RCC 7860 (cell line): ENCODE measurements at regions not wholly inside any gene's neighbourhood (a gene's known extent, or its start where the extent isn't known, plus 50 kb on each side); places are given as distances from the start of the nearest gene placed in this dataset.
A peak's percentile ranks its signal among the peaks of the same experiment; 100 is the strongest.

Experiments
- DNase-seq: peaks from one replicate; pipeline ENCODE4 v3.0.0-alpha.2; 2015; ENCODE audit warnings: low spot score
- FAIRE-seq: peaks from 2 replicates; lab custom pipeline; 2012; peaks lifted over from hg19 to GRCh38; lab: Jason Lieb, UNC

DNA sequence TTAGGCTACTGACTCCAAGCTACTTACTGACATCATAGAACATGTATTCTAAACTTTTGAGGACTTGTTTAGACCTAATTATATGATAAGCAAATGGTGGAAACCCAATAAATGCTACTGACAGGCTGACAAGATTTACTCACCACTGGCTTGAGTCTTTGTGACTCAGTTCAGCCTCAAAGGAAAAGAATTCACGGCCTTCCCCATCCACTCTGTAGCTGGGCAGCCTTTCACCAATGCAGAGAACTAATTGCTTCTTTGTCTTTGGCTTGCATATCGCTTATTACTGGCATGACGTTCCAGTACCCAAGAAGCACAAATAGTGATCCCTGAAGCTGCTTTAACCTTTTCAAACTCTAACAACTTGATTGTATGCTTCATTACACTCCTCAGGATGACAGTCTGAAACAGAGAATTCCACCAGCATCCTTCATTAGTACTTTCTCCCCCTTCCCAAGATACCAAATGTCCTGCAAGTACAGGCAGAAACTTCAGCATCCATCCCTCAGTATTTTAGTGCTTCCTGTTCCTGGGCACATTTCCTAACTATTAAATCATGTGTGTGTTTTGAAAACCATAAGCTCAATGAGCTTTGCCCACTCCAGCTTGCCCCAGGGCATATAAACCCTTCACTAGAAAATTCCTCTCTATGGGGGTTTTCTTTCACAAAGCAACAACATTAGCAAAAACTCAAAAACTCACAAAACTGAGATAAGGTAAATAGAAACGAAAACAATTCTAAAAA lies 298.1 kb upstream of the SLC7A11 start:
- DNase-seq (no peak), FAIRE-seq (no peak)

DNA sequence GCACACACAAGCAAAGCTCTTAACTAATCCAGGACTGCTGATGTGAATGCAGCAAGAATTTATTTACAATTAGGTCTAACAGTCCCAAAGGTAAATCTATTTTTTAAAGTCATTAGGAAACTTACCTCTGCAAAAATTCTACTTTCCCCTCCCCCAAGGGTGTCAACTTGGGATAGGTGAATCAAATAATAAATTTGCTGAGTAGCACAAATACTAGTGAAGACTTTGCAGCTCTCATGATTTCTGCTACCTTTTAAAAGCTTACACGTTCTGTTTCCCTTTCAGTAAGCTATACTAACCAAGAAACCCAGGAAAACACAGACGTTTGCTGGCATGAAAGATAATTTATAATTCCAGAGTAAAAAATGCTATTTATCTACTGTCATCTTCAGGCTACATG lies 296.6 kb upstream of the SLC7A11 start:
- DNase-seq = no peak
- no peak for FAIRE-seq

DNA sequence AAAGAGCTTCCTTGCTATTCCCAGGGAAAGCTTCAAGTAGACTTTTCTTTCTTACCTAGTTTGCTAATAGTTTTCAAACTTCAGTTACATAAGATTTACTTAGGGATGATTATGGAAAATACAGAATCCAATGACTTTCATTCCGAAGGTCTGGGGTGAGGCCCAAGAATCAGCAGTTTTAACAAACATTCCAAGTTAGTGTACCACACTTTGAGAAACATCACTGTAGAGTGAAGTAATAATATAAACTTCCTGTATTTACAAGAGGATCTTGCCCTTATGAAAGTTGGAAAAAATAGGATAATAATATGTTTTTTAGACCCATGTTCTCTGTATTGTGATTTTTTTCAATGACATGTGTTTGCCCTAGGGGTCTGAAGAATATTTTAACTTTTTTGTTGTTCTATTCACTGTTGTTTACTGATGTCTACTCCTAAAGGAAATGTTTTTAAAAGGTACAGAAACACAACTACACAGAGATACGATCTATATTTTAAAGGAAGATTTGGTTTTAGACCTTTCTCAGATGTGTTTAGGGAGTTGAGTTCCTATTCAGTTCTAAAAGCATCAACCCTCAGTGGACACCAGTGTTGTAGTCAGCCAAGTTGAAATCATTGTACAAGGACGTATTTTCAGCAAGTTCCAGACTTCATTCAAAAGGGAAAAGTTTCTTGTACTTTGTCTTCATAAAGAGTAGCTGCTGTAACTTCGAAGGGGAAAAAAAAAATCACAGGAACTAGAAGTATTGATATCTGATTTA lies 295.8 kb upstream of the SLC7A11 start:
- FAIRE-seq (no peak), DNase-seq (no peak)

DNA sequence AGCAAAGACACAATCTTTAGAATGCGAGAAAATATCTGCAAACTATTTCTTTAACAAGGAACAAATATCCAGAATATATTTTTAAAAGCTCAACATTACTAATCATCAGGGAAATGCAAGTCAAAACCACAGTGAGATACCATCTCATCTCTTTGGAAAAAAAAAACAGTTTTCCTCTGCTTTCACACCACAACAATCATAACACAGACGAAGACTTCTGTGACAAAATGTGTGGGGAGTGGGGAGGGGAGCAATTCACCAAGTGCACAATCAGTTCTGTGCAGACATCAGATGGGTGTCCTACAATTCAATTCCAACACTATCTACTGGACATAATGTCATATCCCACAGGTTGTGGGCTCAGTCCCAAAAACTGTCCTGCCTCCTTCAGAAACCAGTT lies 293.2 kb upstream of the SLC7A11 start:
- DNase-seq (no peak), FAIRE-seq (no peak)

DNA sequence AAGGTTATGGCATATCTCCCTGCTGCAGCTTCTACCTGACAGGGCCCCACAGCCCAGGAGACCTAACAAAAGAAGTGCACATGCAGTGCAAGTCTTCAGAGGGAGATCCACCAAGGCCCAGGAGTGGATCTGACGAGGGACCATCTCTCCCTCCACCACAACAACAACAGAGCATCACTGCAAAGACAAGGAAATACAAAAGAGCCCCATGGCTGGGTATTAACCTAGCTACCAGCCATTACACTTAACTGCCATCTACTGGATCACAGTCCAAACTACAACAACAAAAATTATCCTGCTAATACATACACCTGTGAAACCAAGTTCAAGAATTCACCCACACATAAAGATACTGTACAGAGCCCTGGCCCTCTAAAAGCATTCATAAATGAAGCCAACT lies 280.2 kb upstream of the SLC7A11 start:
- peak; percentile 18 for DNase-seq
- no peak for FAIRE-seq

DNA sequence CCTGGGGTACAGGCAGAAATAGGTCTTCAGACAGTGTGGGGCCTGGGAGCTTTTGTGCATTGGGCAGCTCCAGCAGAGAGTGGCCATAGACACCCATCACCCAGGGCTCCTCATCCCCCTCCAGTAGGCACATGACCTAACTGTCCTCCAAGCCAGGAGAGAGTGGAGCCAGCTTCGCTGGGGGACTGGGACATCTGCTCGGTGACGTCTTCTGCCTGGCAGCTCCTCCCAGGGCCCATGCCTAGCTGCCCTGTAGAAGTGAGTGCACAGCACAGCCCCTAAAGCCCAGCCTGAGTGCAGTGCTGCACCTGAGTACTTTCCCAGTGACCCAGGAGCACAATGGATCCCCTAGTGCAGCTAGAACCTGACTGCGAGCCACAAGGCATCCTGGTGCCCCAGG lies 279.7 kb upstream of the SLC7A11 start:
- DNase-seq (no peak), FAIRE-seq (no peak)

DNA sequence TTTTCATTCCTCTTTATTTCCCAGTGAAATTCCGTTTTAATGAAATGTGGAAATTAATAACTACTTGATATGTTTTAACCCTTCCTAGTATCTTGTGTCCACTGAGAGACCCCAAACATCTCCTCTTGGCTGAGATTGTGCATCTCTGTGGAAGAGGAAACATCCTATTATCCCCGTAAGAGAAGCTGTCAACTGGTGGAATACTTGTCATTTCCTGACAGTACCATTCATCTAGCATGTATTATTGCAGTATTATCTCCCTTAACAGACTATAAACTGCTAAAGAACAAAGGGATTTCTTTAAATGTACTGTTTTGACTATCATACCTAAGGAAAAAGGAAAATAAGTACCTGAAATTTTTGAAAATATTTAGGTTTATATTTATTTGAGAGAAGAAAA lies 277.3 kb upstream of the SLC7A11 start:
- DNase-seq (no peak), FAIRE-seq (no peak)

DNA sequence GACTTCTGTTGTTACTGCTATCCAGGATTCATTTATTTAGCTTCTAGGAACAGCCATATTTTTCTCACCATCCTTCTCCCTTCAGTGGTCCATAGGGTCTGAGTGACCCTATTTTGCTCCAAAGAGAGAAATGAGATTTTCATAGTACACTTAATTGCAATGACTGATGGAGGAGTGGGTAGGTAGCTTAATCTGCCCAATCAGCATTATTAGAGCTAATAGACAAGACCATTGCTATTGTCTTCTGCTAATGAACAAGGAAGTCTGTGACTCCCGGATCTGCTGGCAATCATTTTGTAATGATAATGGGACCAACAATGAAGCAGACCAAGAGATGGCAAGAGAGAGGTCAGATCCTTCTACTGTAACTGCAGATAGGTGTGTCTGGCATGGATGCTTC lies 271.4 kb upstream of the SLC7A11 start:
- no peak for DNase-seq
- no peak for FAIRE-seq

DNA sequence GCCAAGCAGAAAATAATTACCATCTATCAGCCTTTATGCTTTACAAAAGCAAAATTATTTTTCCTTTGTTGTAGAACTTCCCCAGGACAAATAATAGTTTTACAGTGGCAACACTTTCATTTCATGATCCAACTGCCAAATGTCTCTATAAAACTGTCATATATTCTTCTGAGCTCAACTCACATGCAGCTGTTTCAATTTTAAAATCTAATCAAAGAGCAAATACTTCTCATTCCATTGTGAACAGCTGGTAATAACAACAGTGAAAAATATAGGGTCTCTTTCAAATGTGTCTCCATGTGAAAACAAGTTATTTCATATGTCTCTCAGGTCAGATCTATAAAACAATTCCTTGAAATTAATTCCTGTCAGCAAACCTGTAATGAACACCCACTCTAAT lies 270.6 kb upstream of the SLC7A11 start:
- FAIRE-seq (no peak), DNase-seq (no peak)

DNA sequence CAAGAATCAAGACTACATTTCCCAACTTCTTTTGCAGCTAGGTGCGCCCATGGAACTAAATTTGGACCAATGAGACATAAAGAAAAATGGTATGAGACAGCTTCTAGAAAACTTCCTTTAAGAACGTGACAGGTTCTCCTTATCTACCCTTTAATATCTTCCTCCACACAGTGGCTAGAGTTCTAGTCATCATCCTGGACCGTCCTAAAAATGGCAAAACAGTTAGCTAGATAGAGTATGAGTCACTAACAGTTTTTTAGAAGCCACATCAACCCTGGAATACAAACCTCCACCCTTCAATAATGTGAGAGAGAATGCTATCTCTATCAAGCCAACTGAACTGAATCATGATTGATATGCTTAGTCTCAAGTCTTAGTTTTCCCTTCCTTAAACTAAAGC lies 267.9 kb upstream of the SLC7A11 start:
- FAIRE-seq = no peak
- DNase-seq = peak; percentile 33

DNA sequence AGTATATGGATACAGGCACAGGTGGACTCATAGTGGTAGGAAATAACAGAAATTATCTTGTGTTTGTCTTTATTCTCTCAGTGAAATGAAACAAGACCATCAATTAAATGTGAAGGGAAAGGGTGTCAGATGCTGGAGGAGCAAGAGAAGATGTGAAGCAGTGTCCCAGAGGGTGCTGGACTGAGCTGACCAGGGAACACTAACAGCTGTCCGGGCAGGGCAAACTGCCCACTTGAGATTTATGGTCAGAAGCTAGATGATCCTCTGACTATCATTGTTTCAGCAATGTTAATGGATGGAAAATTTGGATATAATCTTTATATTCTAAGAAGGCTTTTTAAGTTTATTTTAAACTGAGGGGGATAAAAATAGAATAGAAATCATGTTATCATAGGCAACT lies 267.2 kb upstream of the SLC7A11 start:
- DNase-seq (no peak), FAIRE-seq (no peak)

DNA sequence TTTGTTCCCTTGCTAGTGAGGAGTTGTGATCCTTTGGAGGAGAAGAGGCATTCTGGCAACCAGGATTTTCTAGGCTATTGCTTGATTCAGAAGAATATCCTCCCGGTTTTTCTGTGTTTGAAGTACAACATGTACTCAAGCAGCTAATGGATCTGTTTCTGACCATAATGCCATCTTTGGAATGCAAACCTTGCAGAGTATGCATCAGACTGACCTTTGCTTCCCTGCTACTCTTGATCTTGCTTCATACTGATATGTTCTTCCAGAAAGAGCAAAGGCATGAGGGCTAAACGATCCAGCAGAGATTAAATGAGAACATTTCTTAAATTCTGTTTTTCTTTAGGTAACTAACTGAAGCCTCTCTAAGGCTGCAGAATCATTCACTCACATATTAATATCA lies 265.4 kb upstream of the SLC7A11 start:
- FAIRE-seq = no peak
- no peak for DNase-seq

DNA sequence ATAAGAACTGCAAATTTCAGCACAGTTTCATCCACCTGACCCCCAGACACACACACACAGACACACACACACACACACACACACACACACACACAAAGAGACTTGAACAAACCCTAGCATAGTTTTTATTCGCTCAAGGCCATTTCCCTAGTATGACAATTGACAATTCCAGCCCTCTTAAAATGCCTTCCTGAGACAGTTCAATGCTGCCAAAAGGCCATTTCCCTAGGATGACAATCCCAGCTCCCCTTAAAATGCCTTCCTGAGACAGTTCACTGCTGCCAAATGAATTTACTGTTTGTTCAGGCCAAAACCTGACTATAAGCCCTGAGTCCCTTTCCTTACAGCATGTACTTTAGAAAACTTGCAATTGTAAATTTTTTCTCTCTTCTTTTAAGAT lies 259.5 kb upstream of the SLC7A11 start:
- FAIRE-seq (no peak), DNase-seq (no peak)

DNA sequence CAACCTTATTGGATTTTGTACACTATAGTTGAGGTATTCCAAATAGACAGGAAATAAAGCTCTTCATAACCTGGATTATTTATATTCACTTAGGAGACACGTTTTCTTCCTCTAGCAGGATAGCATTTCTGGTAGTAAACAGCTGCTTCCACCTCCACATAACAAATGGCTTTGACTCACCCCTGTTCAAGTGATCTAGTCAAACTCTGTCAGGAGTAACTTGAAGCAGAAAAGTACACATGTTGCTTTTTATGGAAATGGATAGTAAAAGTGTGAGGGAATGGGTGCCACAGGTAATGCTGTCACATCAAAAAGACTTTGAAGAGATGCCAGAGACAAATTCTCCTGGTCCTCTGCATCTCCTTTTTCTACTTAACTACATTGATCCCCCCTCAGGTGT lies 258.7 kb upstream of the SLC7A11 start:
- no peak for FAIRE-seq
- DNase-seq = no peak

DNA sequence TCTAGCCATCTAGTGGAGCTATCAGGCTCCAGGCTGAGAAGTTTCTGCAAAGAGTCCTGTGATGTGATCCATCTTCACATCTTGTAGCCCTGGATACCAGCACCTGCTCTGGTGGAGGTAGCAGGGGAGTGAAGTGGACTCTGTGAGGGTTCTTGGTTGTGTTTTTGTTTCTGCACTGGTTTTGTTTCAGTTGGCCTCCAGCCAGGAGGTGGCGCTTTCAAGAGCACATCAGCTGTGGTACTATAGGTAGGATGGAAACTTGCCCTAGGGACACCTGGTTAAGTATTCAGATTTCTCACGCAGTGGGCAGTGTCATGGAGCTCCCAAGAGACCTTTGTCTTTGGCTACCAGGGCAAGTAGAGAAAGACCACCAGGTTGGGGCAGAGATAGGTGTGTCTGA lies 257.5 kb upstream of the SLC7A11 start:
- DNase-seq (no peak), FAIRE-seq (no peak)

DNA sequence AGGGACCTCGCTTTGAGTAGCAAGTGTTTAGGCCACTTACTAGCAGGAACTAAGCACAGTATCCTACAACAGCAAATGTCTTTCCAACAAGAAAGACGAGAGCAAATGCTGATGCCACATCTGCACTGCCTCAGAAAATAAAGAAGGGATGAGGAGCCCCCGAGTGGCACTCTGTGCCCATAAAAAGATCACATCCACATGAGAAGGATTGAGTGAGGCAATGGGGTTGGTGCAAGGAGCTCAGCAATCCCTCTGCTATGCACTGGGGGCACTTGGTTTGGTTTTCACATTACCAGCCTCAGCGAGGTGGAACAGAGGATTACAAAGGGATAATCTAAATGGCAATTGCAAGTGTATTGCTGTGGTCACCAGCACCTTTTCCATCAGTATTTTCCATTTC lies 252.8 kb upstream of the SLC7A11 start:
- FAIRE-seq = no peak
- DNase-seq = no peak

DNA sequence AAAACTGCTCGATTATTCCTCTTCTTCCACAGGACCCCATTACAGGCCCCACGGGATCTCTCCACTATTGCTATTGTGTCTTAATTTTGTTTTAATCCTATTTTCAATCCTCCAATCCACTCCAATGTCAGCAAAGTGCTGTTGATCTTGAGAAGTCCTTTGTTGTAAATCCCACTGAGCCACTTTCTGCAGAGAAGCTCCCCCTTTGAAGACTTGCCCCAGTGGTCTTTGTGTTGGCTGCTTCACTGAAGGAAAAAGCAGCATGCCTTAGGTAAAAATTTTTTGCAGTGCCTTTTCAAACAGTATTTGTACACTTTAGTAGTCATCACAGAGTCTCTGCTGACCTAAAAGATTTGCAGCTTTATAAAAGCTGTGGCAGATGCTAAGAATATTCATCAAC lies 252.0 kb upstream of the SLC7A11 start:
- DNase-seq = no peak
- FAIRE-seq = no peak

DNA sequence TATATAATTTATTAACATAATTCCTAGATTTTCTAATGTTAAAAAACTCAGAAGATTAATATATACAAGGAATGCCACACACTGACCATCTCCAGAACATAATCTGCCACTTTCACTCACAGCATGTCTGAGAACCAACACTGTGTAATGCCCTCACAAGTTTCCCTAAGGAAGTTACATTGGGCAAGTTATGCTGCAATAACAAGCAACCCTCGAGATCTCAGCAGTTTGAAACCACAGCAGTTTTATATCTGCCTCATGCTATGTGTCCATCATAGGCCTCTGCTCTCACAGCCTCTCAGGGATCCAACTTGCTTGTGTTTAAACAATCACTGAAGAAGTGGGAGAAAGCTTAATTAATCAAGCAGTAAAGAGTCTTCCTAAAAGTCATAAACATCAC lies 250.0 kb upstream of the SLC7A11 start:
- DNase-seq (no peak), FAIRE-seq (no peak)

DNA sequence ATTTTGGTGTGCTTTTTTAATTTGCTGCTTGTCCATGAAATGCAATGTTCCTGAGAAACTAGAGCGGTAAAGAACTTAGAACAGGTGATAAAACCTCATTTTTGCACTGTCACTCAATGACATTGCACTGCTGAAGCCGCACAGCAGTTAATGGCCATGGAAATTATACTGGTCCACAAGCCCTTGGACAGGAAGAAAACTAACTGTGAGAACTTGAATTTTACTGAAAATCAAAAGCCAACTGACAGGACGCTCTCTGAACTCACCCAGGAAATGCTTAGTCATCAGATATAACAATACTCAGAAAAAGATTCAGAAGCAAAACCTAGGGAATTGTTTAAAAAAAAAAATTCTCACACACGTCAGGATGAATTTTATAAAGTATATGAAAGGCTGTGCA lies 246.4 kb upstream of the SLC7A11 start:
- no peak for FAIRE-seq
- no peak for DNase-seq

DNA sequence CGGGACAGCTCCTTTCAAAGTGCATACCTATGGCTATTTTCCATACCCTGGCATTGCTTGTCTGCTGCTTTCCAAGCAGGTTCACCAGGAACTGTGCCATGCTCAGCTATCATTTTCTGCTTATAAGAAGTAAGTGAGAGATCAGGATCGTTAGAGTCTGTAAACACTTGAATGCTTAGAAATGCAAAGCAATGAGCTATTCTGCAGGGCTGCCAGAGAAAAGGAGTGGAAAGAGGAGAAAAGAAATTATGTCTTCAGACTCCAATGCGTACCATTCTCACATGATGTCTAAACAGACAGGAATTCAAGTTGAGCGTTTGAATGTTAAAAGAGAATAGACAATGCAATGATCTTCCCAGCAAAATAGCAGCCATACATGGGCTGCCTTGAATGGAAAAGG lies 245.5 kb upstream of the SLC7A11 start:
- FAIRE-seq (no peak), DNase-seq (no peak)

DNA sequence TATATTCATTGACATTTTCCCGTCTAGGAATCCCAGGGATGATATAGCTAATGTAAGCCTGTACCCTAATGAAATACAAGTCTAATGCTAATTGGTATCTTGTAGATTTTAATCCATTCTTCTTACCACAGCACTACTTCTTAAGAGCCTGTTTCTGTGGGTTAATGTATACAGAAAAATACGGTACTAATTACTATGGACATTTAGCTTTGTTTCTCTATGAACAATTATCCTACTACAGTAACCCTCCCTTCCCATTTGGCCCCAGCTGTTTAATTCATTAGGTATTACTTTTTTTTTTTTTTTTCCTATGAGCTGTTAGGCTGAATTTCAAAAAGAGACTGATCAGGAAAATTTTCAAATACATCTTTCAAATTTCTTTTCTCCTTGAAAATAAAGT lies 245.1 kb upstream of the SLC7A11 start:
- DNase-seq (no peak), FAIRE-seq (no peak)

DNA sequence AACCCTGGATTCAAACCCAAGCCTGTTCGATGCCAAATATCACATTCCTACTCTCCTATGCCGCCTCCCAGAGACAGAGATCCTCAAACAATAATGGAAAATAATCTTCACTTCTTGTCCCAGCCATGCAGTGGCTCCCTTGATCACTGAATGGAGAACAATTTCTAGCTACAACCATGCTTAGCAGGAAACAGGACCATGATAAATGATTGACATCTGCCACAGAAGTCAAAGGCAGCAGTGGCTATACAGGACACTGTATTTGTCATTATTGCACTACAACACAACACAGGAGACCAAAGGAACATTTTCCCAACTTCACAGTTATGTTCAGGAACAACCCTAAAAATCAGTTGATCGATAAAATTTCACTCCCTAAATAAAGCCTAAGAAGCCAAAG lies 243.3 kb upstream of the SLC7A11 start:
- DNase-seq (no peak), FAIRE-seq (no peak)

DNA sequence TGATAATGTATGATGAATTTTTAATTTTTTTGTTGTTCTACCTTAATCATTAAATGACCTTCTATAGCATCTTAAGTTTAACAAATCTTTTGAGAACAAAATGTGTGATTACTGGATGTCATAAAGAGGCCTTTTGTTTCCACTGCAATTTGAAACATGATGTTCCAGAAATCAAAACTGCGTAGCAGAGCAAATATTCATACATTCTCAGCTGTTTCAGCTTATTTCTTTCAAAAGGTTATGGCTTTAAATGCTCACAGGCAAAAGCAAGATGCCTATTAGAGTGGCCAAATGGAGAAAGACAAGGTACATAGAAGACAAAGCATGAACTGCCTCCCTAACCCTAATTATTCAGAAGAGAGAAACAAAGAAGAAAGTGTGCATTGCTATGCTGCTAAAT lies 233.0 kb upstream of the SLC7A11 start:
- FAIRE-seq = no peak
- DNase-seq = no peak
